ENCODE measurements at regions not wholly inside any gene's neighbourhood (a gene's known extent, or its start where the extent isn't known, plus 50 kb on each side); places are given as distances from the start of the nearest gene placed in this dataset.

- no peak overlapping the region for H3K27ac ChIP-seq
- POLR2A ChIA-PET (ENCODE audit: low non-redundant PET) = no interaction called here
- CTCF ChIA-PET = interaction anchor here (0.6 to 1.4 kb wide), 2 partner anchors 35 to 159 kb away, joined by 4 to 5 read pairs; no protein-coding TSS in a partner anchor
- DNase-seq (ENCODE audit: low spot score) = no peak
- TF ChIP-seq CTCF (conservative IDR thresholded peaks at IDR 0.05; ENCODE audit: low read depth) = no peak
Measured at GRCh38 chr16:85980686-85981085, 81.7 kb downstream of the IRF8 start.

- DNase-seq (ENCODE audit: low spot score) = no peak
- TF ChIP-seq CTCF (conservative IDR thresholded peaks at IDR 0.05; ENCODE audit: low read depth) = no peak
- CTCF ChIA-PET = interaction anchor here (1.4 kb wide), 2 partner anchors 160 to 161 kb away, joined by 4 read pairs; no protein-coding TSS in a partner anchor
- H3K27ac ChIP-seq = no peak overlapping the region
- POLR2A ChIA-PET (ENCODE audit: low non-redundant PET) = interaction anchor here (0.6 kb wide), 1 partner anchor 183 kb away, joined by 4 read pairs; no protein-coding TSS in a partner anchor
Measured at GRCh38 chr16:85981826-85982562, 83.0 kb downstream of the IRF8 start.

GRCh38 chr16:85982563-85982939 is 83.6 kb downstream of the IRF8 start:
- CTCF ChIA-PET = interaction anchor here (1.4 kb wide), 1 partner anchor 161 kb away, joined by 4 read pairs; no protein-coding TSS in a partner anchor
- no peak overlapping the region for H3K27ac ChIP-seq
- no peak for TF ChIP-seq CTCF (conservative IDR thresholded peaks at IDR 0.05; ENCODE audit: low read depth)
- DNase-seq (ENCODE audit: low spot score) = no peak
- POLR2A ChIA-PET (ENCODE audit: low non-redundant PET) = no interaction called here

GRCh38 chr16:85983064-85983463 is 84.1 kb downstream of the IRF8 start:
- H3K27ac ChIP-seq = no peak overlapping the region
- TF ChIP-seq CTCF (conservative IDR thresholded peaks at IDR 0.05; ENCODE audit: low read depth) = no peak
- CTCF ChIA-PET = interaction anchor here (1.4 kb wide), 1 partner anchor 162 kb away, joined by 4 read pairs; no protein-coding TSS in a partner anchor
- DNase-seq (ENCODE audit: low spot score) = no peak
- POLR2A ChIA-PET (ENCODE audit: low non-redundant PET) = no interaction called here

GRCh38 chr16:85983606-85984230 is 84.8 kb downstream of the IRF8 start:
- no peak for TF ChIP-seq CTCF (conservative IDR thresholded peaks at IDR 0.05; ENCODE audit: low read depth)
- no peak overlapping the region for H3K27ac ChIP-seq
- DNase-seq (ENCODE audit: low spot score) = no peak
- ChIA-PET POLR2A (ENCODE audit: low non-redundant PET) (no interaction called here), CTCF (interaction anchor here (1.4 kb wide), 1 partner anchor 162 kb away, joined by 4 read pairs; no protein-coding TSS in a partner anchor)

- ChIA-PET CTCF (interaction anchor here (0.6 kb wide), 1 partner anchor 30 kb away, joined by 3 read pairs; no protein-coding TSS in a partner anchor), POLR2A (ENCODE audit: low non-redundant PET) (no interaction called here)
- no peak for TF ChIP-seq CTCF (conservative IDR thresholded peaks at IDR 0.05; ENCODE audit: low read depth)
- no peak overlapping the region for H3K27ac ChIP-seq
- no peak for DNase-seq (ENCODE audit: low spot score)
Measured at GRCh38 chr16:85984231-85984880, 85.4 kb downstream of the IRF8 start.
